ENCODE measurements at regions not wholly inside any gene's neighbourhood (a gene's known extent, or its start where the extent isn't known, plus 50 kb on each side); places are given as distances from the start of the nearest gene placed in this dataset.

DNA sequence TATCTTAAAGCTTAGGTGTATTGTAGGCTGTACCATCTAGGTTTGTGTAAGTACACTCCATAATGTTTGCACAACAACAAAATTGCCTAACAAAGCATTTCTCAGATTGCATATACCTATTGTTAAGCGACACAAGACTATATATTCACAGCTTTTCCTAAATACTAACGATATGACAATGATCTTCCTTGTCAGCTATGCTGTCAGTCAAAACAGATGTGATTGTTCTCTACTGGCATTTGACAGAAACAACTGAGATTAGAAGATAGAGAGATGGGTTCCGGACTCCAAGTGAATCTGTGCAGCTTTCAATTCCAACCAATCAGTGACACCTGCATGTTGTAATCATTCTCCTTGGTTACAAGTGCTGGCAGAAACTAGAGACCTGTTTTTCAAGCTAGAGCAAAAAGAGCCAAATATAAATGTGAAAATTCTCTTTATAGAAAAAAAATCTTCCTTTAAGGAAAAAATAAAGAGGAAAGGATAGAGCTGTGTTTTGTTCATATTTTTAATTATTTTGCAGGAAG, 1232.3 kb upstream of the SLC39A10 start:
- no peak for TF ChIP-seq TCF12 (IDR thresholded peaks at IDR 0.05; ENCODE audit: low read depth)
- TF ChIP-seq TEAD4 (IDR thresholded peaks at IDR 0.05): no peak
- TF ChIP-seq, protein P1, sequence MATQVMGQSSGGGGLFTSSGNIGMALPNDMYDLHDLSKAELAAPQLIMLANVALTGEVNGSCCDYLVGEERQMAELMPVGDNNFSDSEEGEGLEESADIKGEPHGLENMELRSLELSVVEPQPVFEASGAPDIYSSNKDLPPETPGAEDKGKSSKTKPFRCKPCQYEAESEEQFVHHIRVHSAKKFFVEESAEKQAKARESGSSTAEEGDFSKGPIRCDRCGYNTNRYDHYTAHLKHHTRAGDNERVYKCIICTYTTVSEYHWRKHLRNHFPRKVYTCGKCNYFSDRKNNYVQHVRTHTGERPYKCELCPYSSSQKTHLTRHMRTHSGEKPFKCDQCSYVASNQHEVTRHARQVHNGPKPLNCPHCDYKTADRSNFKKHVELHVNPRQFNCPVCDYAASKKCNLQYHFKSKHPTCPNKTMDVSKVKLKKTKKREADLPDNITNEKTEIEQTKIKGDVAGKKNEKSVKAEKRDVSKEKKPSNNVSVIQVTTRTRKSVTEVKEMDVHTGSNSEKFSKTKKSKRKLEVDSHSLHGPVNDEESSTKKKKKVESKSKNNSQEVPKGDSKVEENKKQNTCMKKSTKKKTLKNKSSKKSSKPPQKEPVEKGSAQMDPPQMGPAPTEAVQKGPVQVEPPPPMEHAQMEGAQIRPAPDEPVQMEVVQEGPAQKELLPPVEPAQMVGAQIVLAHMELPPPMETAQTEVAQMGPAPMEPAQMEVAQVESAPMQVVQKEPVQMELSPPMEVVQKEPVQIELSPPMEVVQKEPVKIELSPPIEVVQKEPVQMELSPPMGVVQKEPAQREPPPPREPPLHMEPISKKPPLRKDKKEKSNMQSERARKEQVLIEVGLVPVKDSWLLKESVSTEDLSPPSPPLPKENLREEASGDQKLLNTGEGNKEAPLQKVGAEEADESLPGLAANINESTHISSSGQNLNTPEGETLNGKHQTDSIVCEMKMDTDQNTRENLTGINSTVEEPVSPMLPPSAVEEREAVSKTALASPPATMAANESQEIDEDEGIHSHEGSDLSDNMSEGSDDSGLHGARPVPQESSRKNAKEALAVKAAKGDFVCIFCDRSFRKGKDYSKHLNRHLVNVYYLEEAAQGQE (IDR thresholded peaks at IDR 0.05; ENCODE audit: low read depth): no peak
- TF ChIP-seq EGR1 (IDR thresholded peaks at IDR 0.05): no peak
- TF ChIP-seq, protein P2, sequence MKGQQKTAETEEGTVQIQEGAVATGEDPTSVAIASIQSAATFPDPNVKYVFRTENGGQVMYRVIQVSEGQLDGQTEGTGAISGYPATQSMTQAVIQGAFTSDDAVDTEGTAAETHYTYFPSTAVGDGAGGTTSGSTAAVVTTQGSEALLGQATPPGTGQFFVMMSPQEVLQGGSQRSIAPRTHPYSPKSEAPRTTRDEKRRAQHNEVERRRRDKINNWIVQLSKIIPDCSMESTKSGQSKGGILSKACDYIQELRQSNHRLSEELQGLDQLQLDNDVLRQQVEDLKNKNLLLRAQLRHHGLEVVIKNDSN (IDR thresholded peaks at IDR 0.05): no peak
- TF ChIP-seq FOXM1 (IDR thresholded peaks at IDR 0.05; ENCODE audit: borderline replicate concordance, low read depth): no peak
- TF ChIP-seq CREB1 (IDR thresholded peaks at IDR 0.05; ENCODE audit: low read depth): no peak
- TF ChIP-seq NFIC (IDR thresholded peaks at IDR 0.05): no peak
- no peak for TF ChIP-seq CEBPB (IDR thresholded peaks at IDR 0.05)
- no peak for TF ChIP-seq ZBTB7A (IDR thresholded peaks at IDR 0.05; ENCODE audit: low read depth)
- no peak for TF ChIP-seq TAF1 (IDR thresholded peaks at IDR 0.05; ENCODE audit: low read depth)
- TF ChIP-seq YY1 (IDR thresholded peaks at IDR 0.05; ENCODE audit: low read depth): no peak
- TF ChIP-seq RAD21 (IDR thresholded peaks at IDR 0.05; ENCODE audit: low read depth): no peak
- TF ChIP-seq EP300 (IDR thresholded peaks at IDR 0.05; ENCODE audit: borderline replicate concordance): no peak
- TF ChIP-seq, protein P3, sequence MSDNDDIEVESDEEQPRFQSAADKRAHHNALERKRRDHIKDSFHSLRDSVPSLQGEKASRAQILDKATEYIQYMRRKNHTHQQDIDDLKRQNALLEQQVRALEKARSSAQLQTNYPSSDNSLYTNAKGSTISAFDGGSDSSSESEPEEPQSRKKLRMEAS (IDR thresholded peaks at IDR 0.05): no peak

DNA sequence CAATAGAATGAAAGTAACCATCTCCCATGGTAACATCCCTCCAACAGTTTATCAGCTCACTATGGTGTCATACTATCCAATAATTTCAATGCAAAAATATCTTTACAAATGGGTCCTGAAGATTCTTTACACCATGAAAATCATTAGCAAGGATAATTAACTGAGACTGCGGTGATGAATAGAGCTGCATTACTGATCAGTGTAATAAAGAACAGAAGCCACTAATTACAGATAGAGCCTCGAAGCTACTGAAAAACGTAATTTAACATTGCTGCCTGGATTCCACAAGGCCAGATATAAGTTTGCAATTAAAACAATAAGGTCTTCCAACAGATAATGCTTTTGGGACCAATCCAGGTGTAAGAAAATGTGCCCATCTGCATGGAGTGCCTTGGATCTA, 1245.8 kb upstream of the SLC39A10 start:
- TF ChIP-seq RAD21 (IDR thresholded peaks at IDR 0.05; ENCODE audit: low read depth): no peak
- TF ChIP-seq CEBPB (IDR thresholded peaks at IDR 0.05): no peak
- TF ChIP-seq ZBTB7A (IDR thresholded peaks at IDR 0.05; ENCODE audit: low read depth): no peak
- TF ChIP-seq TCF12 (IDR thresholded peaks at IDR 0.05; ENCODE audit: low read depth): no peak
- no peak for TF ChIP-seq FOXM1 (IDR thresholded peaks at IDR 0.05; ENCODE audit: borderline replicate concordance, low read depth)
- TF ChIP-seq, protein P1 (IDR thresholded peaks at IDR 0.05; ENCODE audit: low read depth): no peak
- no peak for TF ChIP-seq EP300 (IDR thresholded peaks at IDR 0.05; ENCODE audit: borderline replicate concordance)
- TF ChIP-seq, protein P3 (IDR thresholded peaks at IDR 0.05): no peak

DNA sequence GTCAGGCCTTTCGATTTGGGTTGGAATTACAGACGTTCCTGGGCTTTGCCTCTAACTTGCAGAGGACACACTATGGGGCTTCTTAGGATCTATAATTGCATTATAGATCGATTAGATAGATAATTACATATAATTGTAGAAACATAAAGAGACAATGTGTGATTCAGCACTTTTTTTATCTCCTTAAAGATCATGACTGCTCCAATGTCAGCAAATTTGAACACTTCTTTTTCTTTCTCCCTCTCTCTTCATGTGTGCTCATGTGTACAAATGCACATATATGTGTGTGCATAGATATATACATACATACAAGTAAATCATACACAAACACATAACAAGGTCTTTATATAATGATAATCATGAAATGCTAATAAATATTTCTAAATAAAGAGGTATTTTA, 1261.2 kb upstream of the SLC39A10 start:
- TF ChIP-seq, protein P2 (IDR thresholded peaks at IDR 0.05): no peak
- TF ChIP-seq FOXM1 (IDR thresholded peaks at IDR 0.05; ENCODE audit: borderline replicate concordance, low read depth) (no peak), TAF1 (IDR thresholded peaks at IDR 0.05; ENCODE audit: low read depth) (no peak), TCF12 (IDR thresholded peaks at IDR 0.05; ENCODE audit: low read depth) (no peak), EGR1 (IDR thresholded peaks at IDR 0.05) (no peak), CREB1 (IDR thresholded peaks at IDR 0.05; ENCODE audit: low read depth) (no peak)

DNA sequence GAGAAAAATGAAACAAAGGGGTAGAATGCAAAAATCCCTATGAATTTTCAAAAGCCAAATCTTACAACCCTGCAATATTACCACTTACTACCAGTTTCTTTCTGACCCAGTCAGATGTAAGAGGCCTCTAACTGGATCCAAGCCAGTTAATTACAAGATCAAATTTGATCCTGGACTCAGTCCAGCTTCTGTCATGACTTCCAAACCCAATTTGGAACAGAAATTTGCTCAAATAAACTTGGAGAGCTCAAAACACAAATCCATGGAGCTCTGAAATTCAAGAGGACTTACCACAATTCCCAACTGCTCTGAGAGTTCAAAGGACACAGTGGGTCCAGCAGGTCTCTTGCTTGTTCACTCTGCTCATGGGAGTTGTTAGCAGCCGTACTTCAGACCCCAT, 1271.7 kb upstream of the SLC39A10 start:
- TF ChIP-seq EGR1 (IDR thresholded peaks at IDR 0.05): no peak
- no peak for TF ChIP-seq CREB1 (IDR thresholded peaks at IDR 0.05; ENCODE audit: low read depth)
- TF ChIP-seq NFIC (IDR thresholded peaks at IDR 0.05): no peak
- TF ChIP-seq, protein P1 (IDR thresholded peaks at IDR 0.05; ENCODE audit: low read depth): no peak
- TF ChIP-seq, protein P3 (IDR thresholded peaks at IDR 0.05): no peak
- no peak for TF ChIP-seq YY1 (IDR thresholded peaks at IDR 0.05; ENCODE audit: low read depth)
- no peak for TF ChIP-seq TEAD4 (IDR thresholded peaks at IDR 0.05)
- TF ChIP-seq FOXM1 (IDR thresholded peaks at IDR 0.05; ENCODE audit: borderline replicate concordance, low read depth): no peak
- no peak for TF ChIP-seq RAD21 (IDR thresholded peaks at IDR 0.05; ENCODE audit: low read depth)
- no peak for TF ChIP-seq TAF1 (IDR thresholded peaks at IDR 0.05; ENCODE audit: low read depth)
